HS-5 (cell line): ENCODE measurements at regions not wholly inside any gene's neighbourhood (a gene's known extent, or its start where the extent isn't known, plus 50 kb on each side); places are given as distances from the start of the nearest gene placed in this dataset.
A peak's percentile ranks its signal among the peaks of the same experiment; 100 is the strongest.

Source experiments
- DNase-seq: peaks from one replicate; pipeline ENCODE4 v3.0.0-alpha.2; 2012; ENCODE audit warnings: low read depth

DNA sequence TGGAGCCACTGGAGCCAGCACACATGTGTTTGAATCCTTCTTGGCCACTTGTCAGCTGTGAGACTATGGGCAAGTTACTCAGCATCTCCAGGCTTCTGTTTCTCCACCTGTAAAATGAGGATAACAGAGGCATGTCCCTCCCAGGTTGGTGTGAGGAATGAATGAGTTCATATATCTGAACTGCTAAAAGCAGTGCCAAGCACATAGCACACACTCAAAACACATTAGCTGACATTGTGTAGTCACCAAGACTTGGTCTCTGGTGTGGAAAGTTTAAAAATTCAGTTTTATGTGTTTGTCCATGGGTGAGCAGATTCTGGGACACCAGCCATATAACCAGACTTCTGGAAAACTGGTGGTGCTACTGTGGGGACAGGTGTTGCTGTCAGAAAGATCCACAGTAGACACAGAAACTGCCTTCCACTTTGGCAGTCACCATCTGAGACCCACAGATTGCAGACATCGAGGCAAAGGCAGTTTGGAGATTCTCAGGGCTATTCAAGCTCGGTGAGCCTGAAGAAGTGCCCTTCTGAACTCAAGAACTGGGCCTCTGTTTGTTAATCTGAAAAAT lies 115.8 kb downstream of the MRPL14 start:
- DNase-seq = no peak

DNA sequence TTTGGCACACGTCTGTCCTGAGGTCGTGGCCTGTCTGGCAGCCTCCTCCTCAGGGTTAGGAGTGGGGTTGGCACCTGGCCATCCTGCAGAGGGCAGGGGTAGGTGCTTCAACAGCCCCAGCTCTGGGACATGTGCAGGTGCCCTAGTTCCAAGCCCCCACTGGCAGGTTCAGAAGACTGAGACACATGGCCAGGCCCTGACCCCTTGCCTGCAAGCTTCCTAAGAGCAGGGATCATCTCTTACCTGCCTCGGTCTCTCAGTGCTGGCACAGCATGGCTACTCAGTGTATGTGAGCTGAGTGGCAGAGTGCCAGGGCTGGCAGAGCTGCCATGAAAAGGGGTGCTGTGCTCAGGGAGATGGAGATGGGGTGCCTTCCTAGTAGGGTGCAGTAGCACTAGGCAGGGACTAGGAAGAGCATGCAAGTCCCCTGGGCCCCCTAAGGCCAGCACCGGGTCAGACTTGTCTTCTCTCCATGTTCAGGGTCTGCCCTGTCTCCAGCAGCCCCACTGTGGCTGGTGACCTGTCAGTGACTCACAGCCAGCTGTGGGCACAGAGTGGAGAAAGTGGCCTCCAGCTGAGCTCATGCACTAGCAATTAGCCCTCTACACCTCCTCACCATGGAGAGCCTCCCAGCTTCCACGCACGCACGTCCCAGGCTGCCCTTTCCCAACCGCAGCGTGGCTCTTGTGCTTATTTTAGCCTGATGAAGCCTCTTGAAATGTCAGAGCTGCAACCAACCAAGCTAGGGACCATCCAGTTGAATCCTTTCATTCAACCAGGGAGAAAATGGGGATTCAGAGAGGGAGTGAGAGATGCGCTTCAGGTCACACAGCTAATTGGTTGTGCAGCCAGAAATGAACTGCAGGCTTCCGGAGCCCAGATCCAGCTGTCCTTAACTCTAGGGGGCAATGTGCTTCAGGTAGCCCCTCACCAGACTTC lies 116.6 kb downstream of the MRPL14 start:
- DNase-seq = peak; percentile 95

DNA sequence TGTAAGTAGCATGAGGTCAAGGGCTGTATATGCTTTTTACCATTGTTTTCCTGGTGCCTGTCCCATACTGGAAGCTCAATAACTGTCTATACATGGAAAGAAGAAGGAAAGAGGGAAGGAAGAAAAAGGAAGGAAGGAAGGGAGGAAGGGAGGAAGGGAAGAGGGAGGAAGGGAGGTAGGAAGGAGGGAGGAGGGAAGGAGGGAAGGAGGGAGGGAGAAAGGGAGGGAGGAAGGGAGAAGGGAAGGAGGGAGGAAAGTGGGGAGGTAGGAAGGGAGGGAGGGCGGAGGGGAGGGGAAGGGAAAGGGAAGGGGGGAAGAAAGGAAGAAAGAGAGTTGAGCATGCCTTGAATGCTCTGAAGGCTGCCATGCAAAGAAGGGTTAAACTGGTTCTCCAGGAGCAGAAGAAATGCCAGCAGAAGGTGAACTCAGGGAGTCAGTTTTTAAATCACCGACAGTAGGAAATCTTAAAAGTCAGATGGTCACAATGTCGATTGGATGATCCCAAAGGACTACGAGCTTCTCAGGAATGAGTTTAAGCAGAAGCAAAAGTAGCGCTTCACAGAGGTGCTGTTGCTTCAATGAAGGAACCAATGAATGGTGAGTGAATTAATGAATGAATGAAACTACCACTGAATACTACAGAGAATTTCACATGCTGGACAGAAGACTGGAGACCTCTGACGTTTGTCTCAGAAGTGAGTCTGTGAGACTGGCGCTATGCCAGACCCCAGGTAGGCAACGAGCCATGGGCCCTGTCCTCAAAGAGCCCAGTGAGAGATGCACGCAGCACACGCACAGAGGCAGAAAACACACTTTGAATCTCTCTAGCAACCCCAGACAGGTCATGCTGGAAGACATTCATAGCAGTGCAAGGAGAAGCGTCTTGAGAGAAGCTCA lies 117.6 kb downstream of the MRPL14 start:
- DNase-seq = no peak

DNA sequence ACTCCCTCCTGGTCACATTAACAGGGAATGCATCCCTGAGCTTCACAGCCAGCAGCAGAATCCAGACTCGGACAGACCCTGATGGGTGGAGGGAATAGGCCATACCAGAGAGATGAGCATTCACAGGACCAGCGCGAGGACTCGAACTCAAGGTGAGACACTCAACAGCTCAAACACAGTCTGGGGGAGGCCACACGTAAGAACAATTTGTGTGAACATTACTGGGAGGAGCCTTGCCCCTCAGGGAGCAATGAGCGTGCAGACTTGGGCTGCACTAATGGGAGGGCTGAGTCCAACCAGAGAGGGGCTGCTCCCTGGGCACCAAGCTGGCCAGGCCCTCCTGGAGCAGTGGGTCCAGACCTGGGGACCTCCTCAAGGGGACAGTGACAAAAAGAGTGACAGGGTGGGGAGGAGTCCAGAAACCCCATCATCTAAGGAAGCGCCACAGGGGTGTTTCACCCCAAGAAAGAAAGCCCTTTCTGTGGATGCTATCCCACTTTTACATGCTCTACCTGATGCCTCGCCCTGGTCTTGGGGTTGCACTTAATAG lies 118.4 kb downstream of the MRPL14 start:
- DNase-seq = no peak

DNA sequence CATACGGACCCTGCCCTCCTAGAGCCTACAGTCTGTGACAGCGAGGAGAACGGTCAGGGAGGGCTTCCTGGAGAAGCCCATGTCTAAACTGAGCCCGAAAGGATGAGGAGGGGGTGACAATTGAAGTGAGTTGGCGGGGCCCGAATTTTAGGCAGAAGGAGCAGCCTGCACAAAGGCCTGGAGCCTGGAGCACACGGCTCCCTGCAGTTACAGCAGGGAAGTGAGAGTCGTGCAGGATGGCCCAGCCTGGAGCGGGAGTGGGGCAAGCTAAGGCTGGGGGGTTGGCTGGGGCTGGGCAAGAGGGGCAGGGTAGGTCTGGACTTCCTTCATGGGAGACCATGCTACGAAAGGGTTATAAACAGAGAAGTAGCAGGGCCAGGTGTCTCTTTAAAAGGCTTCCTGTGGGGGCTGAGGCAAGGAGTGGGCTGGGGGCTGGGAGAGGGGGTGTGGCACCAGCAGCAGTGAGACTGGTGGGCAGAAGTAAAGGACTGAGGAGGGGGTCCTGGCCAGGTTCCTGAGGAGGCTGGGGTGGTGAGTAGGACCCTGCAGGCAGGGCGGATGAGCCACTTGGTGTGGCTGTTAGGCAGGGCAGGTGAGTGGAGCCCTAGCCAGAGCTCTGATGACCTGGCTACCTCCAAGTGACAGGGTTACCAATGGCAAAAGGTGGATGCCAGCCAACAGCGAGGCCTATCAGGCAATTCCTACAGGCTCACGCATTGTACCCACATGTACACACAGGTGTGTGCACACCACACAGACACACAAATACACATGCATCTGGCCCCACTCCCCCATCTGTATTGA lies 119.2 kb downstream of the MRPL14 start:
- no peak for DNase-seq

DNA sequence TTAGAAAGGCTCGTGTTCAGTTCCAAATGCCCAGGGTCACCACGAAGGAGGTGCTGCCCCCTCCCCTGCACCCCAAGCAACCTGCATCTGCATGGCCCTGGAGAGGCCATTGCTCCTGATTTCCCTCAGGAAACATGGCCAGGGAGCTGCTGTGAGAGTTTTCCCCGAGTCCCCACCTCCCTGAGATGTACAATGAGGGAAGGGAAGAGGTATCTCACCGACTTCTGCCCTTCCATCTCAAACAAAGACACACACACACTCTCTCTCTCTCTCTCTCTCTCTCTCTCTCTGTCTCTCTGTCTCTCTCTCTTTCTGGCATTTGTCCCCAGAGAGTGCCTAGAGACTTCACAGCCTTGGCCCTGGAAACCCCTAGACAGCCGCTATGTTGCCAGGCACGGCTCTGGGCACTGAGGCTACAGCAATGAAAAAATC lies 120.4 kb downstream of the MRPL14 start:
- DNase-seq = no peak

DNA sequence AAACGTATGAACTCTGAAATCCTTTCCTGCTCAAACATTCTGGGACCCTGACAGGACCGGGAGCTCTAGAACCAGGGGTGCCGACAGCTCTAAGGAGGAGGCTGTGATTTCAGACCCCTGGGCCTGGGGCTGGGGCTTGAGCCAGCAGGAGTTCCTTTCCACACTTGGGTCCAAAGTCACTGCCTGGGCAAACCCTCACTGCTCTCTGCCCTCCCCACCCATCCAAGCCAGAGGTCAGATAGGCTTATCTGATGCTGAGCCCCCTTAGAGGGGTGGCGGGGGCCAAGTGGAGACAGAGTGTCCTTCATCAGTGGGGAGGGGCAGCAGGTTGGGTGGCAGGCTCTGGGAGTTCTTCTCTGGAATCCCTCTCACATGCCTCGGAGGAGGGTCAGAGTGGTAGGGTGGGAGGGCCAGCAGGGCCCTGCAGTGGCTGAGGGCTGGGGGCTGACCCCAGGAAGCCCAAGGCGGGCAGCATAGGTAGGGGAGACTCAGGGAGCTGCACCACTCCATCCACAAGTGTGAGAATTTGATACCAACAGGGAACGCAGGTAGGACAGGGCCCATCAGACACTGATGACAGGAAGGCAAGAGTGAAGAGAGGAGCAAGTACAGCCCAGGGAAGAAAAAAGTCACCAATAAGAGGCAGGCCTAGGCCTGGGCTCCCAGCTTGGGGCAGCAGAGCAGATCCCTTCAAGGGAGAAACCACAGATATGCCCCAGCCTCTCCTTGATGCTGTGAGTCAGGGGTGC lies 121.0 kb downstream of the MRPL14 start:
- DNase-seq = no peak

DNA sequence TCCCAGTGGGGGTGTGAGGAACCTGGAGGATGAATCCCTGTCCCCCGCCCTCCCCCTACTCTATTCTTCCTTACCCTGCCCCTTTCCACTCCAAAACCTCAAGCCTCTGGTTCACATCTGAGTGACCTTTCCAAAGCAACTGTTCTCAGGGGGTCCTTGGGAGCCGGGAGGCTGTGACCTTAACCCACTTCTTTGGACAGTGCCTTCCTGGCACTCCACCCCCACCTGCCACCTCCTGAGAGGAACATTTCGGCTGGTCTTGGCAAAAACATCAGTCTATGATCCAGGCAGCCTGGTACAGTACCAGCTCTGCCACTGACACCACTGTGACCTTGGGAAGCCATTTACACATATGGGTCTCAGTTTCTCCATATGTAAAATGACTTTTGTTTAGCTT lies 121.7 kb downstream of the MRPL14 start:
- DNase-seq = no peak

DNA sequence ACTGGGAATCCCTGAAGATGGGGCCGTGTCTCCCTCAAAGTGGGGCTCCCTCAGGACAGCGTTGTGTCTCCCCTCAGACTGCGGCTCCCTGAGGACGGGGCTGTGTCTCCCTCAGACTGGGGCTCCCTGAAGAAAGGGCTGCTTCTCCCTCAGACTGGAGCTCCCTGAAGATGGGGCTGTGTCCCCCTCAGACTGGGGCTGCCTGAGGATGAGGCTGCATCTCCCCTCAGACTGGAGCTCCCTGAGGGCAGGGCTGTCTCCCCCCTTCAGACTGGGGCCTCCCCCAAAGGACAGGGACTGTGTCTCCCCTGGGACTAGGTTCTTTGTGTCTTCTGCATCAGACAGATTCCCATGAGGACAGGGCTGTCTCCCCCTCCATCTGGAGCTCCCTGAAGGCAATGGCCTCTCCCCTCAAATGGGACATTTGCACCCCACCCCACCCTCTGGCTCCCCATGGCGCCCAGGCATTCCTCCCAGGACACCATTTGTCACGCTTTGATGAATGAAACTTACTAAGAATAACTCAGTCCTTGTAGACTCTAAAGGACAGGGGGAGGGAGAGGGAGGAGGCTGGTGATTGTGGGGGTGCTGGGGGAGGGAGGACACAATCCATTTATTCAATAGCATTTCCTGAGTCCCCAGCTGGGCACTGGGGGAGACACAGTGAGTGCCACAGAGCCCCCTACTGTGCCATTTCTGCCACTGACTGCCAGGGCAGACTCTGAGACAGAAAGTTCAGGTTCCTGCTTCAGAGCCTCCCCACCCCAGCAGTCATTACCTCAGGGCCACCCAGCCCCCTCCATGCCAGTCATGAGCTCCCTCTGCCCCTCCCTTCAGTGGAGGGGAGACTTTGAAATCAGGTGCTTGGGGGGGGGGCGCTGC lies 122.4 kb downstream of the MRPL14 start:
- no peak for DNase-seq

DNA sequence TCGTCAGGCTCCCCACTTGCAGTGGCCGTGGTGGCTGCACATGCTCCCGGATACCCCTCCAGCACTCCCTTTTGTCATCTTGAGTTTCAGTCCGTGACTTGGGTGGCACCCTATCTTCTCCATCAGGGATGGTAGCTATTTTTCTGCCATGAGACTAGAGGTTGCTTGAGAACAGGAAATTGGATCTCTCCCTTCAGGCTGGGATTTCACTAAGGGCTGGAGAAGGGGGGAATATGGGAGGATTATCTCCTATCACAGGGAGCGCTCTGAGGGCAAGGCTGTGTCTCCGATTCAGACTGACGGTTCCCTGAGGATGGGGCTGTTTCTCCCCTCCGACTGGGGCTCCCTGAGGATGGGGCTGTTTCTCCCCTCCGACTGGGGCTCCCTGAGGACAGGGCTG lies 123.1 kb downstream of the MRPL14 start:
- no peak for DNase-seq

DNA sequence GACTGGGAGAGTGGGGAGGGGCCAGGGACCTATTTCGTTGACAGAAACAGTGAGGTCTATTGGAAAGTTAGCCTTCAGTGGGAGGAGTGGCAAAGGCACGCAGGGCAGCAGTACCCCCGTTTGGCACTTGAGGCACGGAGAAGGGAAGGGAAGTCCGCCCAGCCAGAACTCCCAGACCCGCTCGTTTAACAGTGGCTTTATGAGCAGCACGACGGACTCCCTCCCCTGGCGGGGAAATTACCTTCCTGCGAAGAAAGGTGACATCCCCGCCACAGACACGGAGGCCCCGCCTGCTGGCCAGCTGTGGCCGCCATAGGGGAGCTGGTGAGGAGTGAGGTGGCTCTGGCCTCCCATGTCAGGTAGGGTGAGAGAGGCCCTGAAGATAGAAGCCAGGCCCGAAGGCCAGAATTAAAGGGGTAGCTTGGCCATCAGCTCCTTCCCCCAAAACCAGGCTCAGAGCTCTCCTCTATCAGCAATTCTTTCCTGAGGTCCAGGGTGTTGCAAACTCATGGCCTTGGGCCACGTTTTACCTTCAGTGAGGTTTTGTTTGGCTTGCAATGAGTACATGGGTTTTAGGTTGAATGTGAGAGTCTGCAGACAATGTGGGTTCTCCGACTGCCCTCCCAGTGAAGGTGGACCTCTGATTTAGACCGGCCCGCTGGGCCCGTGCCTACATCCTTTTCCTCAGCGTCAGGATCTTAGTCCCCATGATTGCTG lies 123.7 kb downstream of the MRPL14 start:
- no peak for DNase-seq

DNA sequence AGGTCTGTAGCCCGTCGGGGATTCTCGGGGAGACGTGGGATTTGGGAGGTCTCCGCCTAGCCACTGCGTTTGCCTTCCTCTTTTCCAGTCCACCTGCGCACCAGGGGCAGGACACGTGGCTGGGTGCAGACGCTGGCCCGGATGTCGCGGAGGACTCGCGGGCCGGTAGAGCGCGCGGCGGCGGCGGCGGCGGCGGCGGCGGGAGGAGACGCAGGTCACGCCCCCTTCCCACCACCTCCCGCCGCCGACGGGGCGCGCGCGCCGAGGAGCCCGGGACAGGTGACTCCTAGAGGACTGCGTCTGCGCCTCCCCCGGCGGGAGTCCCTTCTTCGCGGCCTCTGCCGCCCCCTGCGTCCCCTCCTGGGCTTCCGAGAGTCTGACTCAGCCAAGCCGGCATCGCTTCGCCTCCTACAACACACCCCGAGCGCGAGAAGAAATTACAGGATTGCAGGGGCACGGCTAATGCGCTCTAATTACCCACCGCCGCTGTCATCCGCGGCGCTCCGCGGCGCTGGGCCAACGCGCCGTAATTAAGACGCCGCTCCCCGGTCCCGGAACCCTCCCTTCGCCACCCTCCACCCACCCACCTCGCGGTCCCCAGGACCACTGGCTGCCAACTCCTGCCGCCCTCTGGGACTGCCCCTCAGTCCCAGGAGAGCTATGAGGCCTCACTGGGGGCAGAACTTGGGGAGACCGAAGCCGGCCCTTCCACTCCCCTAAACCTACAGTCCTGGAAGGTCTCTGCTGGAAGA lies 124.5 kb downstream of the MRPL14 start:
- no peak for DNase-seq

DNA sequence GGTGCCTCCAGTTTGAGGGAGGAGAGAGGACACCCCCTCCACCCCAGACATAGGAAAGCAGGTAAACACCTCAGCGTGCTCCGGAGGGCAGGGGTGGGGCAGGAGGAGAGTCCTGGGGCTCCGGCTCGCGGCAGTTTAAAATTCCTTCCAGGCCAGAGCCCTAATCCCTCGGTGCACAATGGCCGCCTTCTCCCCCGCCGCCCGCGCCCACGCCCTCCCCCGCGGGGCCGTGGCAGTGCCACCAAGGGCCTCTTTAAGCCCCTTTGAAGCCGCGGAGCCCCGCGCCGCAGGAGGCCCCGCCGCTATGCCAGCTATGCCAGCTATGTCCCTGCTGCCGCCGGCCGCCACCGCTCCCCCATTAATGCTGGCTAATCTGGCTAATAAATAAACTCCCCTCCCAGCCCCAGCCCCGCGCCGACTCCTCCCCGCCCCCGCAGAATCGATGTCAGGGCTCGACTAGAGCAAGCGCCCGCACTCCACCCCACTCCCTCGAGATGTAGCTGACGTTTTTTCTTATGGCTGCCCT lies 125.1 kb downstream of the MRPL14 start:
- no peak for DNase-seq

DNA sequence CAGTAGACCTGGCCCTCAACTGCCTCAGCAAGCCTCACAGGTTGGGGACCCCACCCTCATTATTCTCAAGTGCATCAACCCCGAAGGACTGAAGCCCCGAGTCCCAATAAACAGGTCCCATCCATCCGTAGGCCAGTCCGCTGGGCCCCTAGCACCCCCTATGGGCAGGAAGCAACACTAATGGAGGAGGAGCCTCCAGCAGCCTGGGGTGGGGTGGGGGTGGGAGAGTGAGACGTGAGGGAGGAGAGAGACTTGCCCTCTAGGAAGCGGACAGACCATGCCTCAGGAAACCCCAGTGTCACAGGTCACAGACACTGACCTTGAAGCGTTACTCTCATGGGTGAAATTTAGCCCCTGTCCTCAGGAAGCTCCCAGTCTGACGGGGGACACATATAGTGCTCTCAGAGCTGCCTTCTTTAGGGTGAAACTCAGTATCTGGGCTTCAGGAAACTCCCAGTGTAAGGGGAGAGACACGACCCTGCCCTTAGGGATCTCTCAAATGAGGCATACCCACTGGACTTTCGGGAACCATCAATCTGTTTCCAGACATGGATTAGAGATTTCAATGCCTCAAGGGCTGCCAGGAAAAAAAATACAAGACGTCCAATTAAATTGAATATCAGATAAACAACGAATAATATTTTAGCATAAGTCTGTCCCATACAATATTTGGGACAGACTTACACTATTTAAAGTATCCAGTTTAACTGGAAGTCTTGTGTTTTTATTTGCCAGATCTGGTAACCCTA lies 125.8 kb downstream of the MRPL14 start:
- no peak for DNase-seq

DNA sequence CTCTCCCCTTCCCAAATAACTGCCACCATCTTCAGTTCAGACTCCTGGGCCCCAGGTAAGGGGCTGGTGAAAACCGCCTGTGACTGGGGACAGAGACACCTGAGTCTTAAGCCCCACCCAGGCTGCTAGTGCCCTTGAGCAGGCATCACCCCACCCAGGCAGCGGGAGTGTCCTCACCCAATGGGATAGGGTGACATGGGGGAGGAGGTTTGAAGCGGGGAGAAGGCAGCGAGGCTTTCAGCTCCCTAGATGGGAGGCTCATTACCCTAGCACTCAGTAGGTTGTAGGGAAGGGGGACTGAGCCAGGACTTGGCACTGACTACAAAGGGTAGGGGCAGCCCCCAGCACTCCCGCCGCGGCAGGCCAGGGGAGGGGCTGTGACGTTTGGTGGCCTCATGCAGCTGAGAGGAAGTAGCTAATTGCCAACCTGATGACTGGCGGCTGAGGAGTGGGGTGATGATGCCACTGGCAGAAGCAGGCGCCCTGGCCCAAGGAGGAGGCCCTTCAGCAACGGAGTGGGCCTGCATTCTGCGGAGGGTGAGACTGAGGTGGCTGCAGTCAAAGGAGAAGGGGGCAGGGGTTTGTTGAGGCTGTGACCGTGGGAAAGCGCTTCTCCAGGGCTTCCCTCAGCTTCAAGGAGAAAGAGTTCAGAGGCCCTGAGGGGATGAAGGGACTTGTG lies 126.9 kb downstream of the MRPL14 start:
- DNase-seq = no peak

DNA sequence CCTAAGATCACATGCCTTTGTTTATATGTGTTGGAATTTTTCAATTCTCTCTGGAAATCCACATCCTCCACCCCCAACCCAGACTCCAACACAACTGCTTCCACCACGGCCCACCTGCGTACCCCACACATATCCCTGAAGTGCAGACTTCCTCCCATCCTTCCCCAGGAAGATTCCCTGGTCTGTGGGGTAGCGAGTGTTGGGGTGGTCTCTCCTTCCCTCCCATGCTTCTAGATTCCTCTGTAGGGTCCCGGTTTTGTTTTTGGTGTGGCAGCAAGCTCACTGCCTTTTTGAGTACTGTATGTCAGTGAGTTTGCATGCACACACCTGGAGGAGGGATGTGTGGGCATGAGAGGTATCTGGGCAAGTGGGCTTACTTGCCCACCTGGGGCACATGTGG lies 127.6 kb downstream of the MRPL14 start:
- DNase-seq = no peak
